ENCODE measurements at regions not wholly inside any gene's neighbourhood (a gene's known extent, or its start where the extent isn't known, plus 50 kb on each side); places are given as distances from the start of the nearest gene placed in this dataset.

DNA sequence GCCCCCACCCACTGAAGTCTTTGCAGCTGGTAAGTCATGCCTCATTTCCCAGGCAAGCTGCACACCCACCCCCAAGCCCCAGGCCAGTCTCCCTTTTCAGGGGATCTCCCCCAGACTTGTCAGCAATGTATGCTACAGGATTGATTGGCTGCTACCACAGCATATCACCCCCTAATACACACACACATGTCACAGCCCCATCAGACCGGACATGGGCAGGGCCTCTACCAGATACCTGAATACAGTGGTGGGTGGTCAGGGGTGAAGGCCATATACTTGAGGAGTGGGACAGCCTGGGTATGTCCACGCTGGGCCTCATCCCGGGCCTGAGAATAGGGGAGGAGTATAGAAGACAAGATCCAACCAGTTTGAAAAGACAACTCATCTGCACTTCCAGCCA, 63.4 kb upstream of the ARAP3 start:
- CTCF ChIA-PET = no interaction called here
- H3K27ac ChIP-seq (ENCODE audit: extremely low read depth, low read depth, low read length) = no peak overlapping the region
- TF ChIP-seq, protein P1, sequence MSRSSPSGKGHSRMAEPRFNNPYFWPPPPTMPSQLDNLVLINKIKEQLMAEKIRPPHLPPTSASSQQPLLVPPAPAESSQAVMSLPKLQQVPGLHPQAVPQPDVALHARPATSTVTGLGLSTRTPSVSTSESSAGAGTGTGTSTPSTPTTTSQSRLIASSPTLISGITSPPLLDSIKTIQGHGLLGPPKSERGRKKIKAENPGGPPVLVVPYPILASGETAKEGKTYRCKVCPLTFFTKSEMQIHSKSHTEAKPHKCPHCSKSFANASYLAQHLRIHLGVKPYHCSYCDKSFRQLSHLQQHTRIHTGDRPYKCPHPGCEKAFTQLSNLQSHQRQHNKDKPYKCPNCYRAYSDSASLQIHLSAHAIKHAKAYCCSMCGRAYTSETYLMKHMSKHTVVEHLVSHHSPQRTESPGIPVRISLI (tag by site-specific recombination; IDR thresholded peaks at IDR 0.05) = no peak
- no peak for TF ChIP-seq ZNF777 (tag by site-specific recombination; IDR thresholded peaks at IDR 0.05; ENCODE audit: borderline replicate concordance)
- no peak for TF ChIP-seq ZFP41 (tag by site-specific recombination; IDR thresholded peaks at IDR 0.05; ENCODE audit: borderline replicate concordance)
- TF ChIP-seq RBAK (tag by site-specific recombination; IDR thresholded peaks at IDR 0.05) = no peak
- no peak for TF ChIP-seq ZNF560 (tag by site-specific recombination; IDR thresholded peaks at IDR 0.05; ENCODE audit: borderline replicate concordance)
- TF ChIP-seq ZNF701 (tag by site-specific recombination; IDR thresholded peaks at IDR 0.05) = no peak
- TF ChIP-seq, protein P2, sequence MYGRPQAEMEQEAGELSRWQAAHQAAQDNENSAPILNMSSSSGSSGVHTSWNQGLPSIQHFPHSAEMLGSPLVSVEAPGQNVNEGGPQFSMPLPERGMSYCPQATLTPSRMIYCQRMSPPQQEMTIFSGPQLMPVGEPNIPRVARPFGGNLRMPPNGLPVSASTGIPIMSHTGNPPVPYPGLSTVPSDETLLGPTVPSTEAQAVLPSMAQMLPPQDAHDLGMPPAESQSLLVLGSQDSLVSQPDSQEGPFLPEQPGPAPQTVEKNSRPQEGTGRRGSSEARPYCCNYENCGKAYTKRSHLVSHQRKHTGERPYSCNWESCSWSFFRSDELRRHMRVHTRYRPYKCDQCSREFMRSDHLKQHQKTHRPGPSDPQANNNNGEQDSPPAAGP (tag by site-specific recombination; IDR thresholded peaks at IDR 0.05) = no peak
- TF ChIP-seq ZBTB17 (tag by site-specific recombination; IDR thresholded peaks at IDR 0.05) = no peak
- no peak for TF ChIP-seq GLIS2 (tag by site-specific recombination; IDR thresholded peaks at IDR 0.05)
- TF ChIP-seq, protein P3, sequence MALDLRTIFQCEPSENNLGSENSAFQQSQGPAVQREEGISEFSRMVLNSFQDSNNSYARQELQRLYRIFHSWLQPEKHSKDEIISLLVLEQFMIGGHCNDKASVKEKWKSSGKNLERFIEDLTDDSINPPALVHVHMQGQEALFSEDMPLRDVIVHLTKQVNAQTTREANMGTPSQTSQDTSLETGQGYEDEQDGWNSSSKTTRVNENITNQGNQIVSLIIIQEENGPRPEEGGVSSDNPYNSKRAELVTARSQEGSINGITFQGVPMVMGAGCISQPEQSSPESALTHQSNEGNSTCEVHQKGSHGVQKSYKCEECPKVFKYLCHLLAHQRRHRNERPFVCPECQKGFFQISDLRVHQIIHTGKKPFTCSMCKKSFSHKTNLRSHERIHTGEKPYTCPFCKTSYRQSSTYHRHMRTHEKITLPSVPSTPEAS (tag by site-specific recombination; IDR thresholded peaks at IDR 0.05) = no peak
- TF ChIP-seq ZNF221 (tag by site-specific recombination; IDR thresholded peaks at IDR 0.05; ENCODE audit: borderline replicate concordance) = no peak
- no peak for TF ChIP-seq HOXA7 (CRISPR knock-in tag; IDR thresholded peaks at IDR 0.05; ENCODE audit: borderline replicate concordance)
- TF ChIP-seq, protein P4, sequence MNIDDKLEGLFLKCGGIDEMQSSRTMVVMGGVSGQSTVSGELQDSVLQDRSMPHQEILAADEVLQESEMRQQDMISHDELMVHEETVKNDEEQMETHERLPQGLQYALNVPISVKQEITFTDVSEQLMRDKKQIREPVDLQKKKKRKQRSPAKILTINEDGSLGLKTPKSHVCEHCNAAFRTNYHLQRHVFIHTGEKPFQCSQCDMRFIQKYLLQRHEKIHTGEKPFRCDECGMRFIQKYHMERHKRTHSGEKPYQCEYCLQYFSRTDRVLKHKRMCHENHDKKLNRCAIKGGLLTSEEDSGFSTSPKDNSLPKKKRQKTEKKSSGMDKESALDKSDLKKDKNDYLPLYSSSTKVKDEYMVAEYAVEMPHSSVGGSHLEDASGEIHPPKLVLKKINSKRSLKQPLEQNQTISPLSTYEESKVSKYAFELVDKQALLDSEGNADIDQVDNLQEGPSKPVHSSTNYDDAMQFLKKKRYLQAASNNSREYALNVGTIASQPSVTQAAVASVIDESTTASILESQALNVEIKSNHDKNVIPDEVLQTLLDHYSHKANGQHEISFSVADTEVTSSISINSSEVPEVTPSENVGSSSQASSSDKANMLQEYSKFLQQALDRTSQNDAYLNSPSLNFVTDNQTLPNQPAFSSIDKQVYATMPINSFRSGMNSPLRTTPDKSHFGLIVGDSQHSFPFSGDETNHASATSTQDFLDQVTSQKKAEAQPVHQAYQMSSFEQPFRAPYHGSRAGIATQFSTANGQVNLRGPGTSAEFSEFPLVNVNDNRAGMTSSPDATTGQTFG (tag by site-specific recombination; IDR thresholded peaks at IDR 0.05; ENCODE audit: borderline replicate concordance) = no peak
- TF ChIP-seq ZSCAN16 (tag by site-specific recombination; IDR thresholded peaks at IDR 0.05) = no peak
- no peaks in the 10 kb centered on the region for H3K36me3 ChIP-seq (ENCODE audit: control insufficient read depth in 2 of 2, insufficient read depth in 1 of 2, low read length in 2 of 2)
- no peaks in the 10 kb centered on the region for H3K9me3 ChIP-seq (ENCODE audit: control insufficient read depth, insufficient read depth, low read depth, low read length)
- no peak overlapping the region for H3K4me3 ChIP-seq (ENCODE audit: low read depth, low read length)
- POLR2A ChIA-PET = no interaction called here
- 0 out of 2 replicates have a peak, but pooled peaks cover 5% of the 10 kb centered on the region for H3K4me1 ChIP-seq (ENCODE audit: control insufficient read depth, insufficient read depth, low read length)

DNA sequence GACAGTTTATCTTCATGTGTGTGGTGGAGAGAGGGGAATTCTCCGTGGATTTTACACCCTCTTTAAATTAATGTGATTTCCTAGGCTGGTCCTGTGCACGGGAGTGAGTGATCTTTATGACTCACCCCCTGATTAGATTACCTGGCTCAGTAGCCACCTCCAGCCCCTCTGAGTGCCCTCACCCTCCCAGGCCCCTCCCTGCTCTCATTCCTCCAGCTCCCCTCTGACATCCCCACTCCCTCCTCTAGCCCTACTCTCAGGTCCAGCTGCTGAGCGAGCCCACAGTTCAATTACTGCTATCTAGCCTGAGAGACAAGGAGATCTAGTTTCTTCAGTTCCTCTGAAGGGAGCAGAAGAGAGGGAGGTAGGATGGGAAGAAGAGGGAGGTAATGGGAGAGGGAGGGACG, 61.8 kb upstream of the ARAP3 start:
- 0 out of 2 replicates have a peak, but pooled peaks cover 5% of the 10 kb centered on the region for H3K4me1 ChIP-seq (ENCODE audit: control insufficient read depth, insufficient read depth, low read length)
- no peak overlapping the region for H3K4me3 ChIP-seq (ENCODE audit: low read depth, low read length)
- CTCF ChIA-PET = interaction anchor here (1.5 kb wide), 1 partner anchor 52 kb away, joined by 6 read pairs; no protein-coding TSS in a partner anchor
- H3K27ac ChIP-seq (ENCODE audit: extremely low read depth, low read depth, low read length) = no peak overlapping the region
- H3K9me3 ChIP-seq (ENCODE audit: control insufficient read depth, insufficient read depth, low read depth, low read length) = no peaks in the 10 kb centered on the region
- H3K36me3 ChIP-seq (ENCODE audit: control insufficient read depth in 2 of 2, insufficient read depth in 1 of 2, low read length in 2 of 2) = no peaks in the 10 kb centered on the region
- POLR2A ChIA-PET = no interaction called here
- TF ChIP-seq ZNF366 (tag by site-specific recombination; conservative IDR thresholded peaks at IDR 0.05) = peak; percentile 67
- no peak for TF ChIP-seq ZNF140 (tag by site-specific recombination; IDR thresholded peaks at IDR 0.05)
- TF ChIP-seq, protein P5, sequence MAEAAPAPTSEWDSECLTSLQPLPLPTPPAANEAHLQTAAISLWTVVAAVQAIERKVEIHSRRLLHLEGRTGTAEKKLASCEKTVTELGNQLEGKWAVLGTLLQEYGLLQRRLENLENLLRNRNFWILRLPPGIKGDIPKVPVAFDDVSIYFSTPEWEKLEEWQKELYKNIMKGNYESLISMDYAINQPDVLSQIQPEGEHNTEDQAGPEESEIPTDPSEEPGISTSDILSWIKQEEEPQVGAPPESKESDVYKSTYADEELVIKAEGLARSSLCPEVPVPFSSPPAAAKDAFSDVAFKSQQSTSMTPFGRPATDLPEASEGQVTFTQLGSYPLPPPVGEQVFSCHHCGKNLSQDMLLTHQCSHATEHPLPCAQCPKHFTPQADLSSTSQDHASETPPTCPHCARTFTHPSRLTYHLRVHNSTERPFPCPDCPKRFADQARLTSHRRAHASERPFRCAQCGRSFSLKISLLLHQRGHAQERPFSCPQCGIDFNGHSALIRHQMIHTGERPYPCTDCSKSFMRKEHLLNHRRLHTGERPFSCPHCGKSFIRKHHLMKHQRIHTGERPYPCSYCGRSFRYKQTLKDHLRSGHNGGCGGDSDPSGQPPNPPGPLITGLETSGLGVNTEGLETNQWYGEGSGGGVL (tag by site-specific recombination; IDR thresholded peaks at IDR 0.05) = peak; percentile 91
- peak; percentile 89 for TF ChIP-seq WT1 (tag by site-specific recombination; IDR thresholded peaks at IDR 0.05)
- peak; percentile 40; the same call in 1 of the 2 replicates for TF ChIP-seq ZNF660 (tag by site-specific recombination; IDR thresholded peaks at IDR 0.05)
- TF ChIP-seq, protein P6, sequence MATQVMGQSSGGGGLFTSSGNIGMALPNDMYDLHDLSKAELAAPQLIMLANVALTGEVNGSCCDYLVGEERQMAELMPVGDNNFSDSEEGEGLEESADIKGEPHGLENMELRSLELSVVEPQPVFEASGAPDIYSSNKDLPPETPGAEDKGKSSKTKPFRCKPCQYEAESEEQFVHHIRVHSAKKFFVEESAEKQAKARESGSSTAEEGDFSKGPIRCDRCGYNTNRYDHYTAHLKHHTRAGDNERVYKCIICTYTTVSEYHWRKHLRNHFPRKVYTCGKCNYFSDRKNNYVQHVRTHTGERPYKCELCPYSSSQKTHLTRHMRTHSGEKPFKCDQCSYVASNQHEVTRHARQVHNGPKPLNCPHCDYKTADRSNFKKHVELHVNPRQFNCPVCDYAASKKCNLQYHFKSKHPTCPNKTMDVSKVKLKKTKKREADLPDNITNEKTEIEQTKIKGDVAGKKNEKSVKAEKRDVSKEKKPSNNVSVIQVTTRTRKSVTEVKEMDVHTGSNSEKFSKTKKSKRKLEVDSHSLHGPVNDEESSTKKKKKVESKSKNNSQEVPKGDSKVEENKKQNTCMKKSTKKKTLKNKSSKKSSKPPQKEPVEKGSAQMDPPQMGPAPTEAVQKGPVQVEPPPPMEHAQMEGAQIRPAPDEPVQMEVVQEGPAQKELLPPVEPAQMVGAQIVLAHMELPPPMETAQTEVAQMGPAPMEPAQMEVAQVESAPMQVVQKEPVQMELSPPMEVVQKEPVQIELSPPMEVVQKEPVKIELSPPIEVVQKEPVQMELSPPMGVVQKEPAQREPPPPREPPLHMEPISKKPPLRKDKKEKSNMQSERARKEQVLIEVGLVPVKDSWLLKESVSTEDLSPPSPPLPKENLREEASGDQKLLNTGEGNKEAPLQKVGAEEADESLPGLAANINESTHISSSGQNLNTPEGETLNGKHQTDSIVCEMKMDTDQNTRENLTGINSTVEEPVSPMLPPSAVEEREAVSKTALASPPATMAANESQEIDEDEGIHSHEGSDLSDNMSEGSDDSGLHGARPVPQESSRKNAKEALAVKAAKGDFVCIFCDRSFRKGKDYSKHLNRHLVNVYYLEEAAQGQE (tag by site-specific recombination; IDR thresholded peaks at IDR 0.05) = no peak
- TF ChIP-seq OSR2 (tag by site-specific recombination; IDR thresholded peaks at IDR 0.05) = peak; percentile 27; the same call in 1 of the 2 replicates
- TF ChIP-seq SP7 (tag by site-specific recombination; IDR thresholded peaks at IDR 0.05) = peak; percentile 78
- no peak for TF ChIP-seq ZNF501 (tag by site-specific recombination; IDR thresholded peaks at IDR 0.05)
- TF ChIP-seq, protein P2 (tag by site-specific recombination; IDR thresholded peaks at IDR 0.05) = peak; percentile 83
